Right lobe of liver (tissue), 4 donors: ENCODE measurements at regions not wholly inside any gene's neighbourhood (a gene's known extent, or its start where the extent isn't known, plus 50 kb on each side); places are given as distances from the start of the nearest gene placed in this dataset.

ENCODE experiments used
- CTCF ChIP-seq, 4 donors: fragments of 200-600 bp in 3 of 4; fragments of 450-650 bp in 1 of 4; IDR thresholded peaks; one replicate each; pipeline versions ENCODE4 v1.5.1 to v1.8.0; 2016 to 2022; ENCODE audit warnings: antibody characterized with exemption in 4 of 4, mild to moderate bottlenecking in 2 of 4
- POLR2A ChIP-seq: fragments of 450-650 bp; IDR thresholded peaks from one replicate; pipeline ENCODE4 v1.6.1; 2017; ENCODE audit warnings: antibody characterized with exemption, mild to moderate bottlenecking
- donor health status: DM: no; HTN: no; CAD: no.
- donor health status: DM: no; HTN: no; CAD: no.
- donor health status: DM: no; HTN: yes; CAD: no.

GRCh38 chr22:34502821-34503220, 563.1 kb upstream of the ISX start:
- no peak for TF ChIP-seq CTCF (IDR thresholded peaks at IDR 0.05)
- no peak for TF ChIP-seq POLR2A
